GM21360 (cell line): ENCODE measurements at regions not wholly inside any gene's neighbourhood (a gene's known extent, or its start where the extent isn't known, plus 50 kb on each side); places are given as distances from the start of the nearest gene placed in this dataset.
"Not testable (repeated sequence)": the region's sequence is repeated elsewhere in the genome, so short reads cannot be mapped to it uniquely, and the experiment has no call there.

Experiments
- ATAC-seq: cut with Tn5 transposase; IDR thresholded peaks from one replicate; pipeline ENCODE4 v1.9.1; 2021; ENCODE audit warnings: mild to moderate bottlenecking, moderate library complexity; ENCODE audit not compliant: unreplicated experiment

DNA sequence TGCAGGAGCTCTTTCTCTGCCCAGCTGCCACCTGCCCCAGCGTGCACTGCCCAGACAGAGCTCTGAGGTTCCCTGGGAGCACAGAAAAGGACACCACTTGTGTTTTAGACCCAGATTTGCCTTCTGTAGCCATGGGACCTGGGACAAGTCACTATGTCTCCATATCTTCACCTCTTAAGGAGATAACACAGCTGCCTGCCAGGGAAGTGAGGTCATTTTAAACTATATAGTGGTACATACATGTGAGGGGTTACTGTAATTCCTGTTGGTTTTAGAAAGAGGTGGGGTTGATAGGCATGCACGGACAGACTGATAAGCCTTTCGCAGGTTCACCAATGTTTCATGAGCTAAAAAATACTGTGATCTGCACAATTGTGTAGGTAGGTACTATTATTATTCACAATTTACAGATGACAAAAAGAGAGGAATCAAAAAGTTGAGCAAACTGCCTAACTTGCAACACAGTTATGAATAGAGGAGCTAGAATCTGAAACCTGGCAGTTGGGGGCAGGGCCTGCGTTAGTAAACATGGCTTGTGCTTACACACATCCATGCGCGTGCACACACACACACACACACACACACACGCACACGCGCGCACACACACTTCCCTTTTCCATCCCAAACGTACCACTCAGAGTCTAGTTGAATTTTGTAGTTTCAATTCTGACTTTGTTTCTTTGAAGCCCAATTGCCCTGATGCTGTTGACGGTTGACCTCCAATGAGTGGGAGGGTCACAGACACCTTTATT lies 193.6 kb downstream of the FAM43A start:
- no peak for ATAC-seq

DNA sequence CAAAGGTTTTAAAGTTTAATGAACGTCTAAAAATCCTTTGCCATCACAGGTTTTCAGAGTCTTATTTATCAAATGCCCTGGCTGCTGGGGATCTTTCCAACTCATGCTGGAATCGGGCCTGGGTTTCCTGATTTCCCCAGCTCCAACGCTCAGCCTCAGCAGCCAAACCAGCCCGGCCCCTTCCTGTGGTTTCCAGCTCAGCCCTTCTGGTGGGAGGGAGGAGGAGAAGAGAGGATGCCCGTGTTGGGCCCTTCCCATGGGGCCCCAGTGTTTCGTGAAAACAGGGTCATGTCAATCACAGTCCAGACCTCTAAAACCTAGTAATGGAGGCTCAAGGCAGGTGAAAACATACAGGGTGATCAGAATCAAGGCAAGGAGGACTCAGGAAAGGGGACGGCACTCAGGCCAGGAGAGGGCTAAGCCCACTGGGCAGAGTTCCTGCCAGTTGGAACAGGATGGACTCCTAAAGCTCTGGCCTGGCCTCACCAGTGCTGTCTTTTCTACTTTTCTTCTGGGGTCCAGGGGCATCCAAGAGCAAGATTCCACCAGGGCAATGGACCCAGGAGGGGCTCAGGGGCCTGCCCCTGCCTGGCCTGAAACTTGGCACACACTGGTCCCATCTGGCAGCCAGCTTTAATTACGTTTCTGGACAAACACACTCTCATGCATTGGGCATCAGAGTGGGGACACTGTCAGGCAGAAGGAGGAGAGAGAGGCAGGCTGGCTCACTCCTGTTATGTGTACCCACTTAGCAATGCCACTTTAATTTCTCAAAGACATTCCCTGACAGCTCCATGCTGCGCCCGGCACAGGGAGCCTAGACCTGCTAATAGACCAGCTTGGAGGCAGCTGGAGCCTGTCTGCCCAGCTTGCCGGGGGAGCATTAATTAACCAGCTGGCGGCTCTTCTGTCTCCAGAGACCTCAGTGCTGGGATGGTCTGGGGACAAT lies 194.6 kb downstream of the FAM43A start:
- ATAC-seq, result no peak

DNA sequence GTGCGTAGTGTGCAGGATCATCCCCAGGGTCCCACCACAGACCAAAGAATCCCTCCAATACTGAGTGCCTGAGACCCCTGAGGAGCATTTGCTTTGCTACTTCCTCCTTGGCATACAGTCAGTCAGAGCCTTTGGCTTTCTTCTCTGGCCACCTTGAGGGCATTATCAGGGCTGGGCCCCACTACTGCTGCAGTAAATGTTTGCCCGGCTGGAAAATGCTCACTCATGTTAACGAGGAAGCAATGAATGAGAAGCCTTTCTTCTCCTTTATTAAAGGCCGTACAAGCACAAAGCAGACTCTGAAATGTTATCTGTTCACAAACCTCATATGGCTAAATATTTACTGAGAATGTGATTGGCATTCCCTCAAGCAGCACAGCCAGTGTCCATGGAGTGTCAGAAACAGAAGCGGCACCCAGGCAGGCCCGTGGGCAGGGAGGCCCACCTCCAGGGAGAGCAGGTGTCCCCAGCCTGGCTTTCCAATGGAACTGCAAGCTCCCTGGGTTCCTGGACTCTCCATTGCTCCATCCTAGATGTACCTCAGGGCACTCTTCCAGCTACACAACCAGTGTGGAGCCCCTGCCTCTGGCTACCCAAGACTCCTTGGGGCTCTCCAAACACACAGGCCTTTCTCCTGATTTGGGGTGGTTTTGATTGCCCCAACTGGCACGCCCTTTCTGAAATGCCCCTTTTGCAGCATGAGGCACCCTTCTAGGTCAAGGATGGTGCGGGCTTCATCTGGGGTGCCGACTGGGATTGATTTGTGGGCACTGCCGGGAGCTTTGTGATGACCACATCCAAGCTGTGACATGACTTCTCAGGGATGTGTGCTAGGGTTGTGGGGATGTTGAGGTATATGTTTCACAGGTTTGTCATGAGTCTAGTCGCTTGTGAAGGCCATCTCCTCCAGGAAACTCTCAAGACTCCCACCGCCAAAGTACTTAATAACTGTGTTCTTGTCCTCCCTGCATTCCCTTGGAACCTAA lies 195.6 kb downstream of the FAM43A start:
- ATAC-seq, result no peak

DNA sequence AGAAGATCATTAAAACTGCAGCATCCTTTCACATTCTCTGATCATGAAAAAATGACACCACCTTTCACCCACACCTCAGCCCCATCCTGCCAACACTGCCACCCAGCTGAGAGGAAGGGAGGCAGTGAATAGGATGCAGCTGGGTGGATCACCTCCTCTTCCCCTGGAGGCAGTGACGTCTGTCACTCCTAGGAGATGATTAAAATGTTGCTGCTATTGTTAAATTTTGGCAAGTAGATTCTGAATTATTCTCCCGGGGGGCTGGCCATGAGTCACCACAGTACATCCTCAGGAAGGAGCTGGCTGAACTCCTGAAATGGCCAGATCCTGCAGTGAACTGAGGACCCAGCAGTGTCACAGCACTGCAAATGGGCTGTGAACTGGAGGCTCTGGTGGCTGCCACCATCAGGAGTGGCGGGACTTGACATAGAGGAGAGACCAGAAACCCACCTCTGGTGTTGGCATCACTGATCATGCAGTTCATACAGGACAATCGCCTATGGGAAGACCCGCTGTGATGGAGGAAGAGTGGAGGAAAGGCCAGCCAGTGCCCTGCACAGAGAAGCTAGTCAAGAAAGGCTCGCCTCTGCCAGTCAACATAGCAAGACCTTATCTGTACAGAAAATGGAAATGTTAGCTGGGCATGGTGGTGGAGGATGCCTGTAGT lies 199.1 kb downstream of the FAM43A start:
- ATAC-seq, result no peak

DNA sequence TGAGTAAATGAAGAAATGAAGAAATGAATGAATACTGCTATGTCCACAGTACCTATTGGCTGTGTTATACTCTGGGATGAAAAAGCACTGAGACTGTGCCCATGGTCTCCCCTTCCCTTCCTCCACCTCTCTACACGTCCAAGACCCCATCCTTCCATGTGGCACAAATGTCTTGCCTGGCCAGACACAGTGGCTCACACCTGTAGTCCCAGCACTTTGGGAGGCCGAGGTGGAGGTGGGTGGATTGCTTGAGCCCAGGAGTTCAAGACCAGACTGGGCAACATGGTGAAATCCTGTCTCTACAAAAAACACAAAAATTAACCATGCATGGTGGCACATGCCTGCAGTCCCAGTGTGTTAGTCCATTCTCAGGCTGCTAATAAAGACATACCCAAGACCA lies 200.1 kb downstream of the FAM43A start:
- no peak for ATAC-seq

DNA sequence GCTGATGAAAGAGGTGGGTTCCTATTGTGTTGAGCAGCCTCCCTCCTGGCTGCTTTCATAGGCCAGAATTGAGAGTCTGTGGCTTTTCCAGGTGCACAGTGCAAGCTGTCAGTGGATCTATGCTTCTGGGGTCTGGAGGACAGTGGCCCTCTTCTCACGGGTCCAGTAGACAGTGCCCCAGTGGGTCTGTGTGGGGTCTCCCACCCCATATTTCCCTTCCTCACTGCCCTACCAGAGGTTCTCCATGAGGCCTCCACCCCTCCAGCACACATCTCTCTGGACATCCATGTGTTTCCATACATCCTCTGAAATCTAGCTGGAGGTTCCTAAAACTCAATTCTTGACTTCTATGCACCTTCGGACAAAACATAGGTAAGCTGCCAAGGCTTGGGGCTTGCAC lies 201.2 kb downstream of the FAM43A start:
- ATAC-seq, result no peak

DNA sequence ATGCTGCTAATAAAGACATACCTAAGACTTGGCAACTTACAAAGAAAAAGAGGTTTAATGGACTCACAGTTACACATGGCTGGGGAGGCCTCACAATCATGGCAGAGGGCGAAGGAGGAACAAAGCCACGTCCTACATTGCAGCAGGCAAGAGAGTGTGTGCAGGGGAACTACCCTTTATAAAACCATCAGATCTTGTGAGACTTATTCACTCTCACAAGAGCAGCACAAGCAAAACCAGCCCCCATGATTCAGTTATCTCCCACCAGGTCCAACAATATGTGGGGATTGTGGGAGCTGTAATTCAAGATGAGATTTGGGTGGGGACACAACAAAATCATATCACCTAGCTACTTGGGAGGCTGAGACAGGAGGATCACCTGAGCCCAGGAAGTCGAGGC lies 202.4 kb downstream of the FAM43A start:
- ATAC-seq, result not testable (repeated sequence)

DNA sequence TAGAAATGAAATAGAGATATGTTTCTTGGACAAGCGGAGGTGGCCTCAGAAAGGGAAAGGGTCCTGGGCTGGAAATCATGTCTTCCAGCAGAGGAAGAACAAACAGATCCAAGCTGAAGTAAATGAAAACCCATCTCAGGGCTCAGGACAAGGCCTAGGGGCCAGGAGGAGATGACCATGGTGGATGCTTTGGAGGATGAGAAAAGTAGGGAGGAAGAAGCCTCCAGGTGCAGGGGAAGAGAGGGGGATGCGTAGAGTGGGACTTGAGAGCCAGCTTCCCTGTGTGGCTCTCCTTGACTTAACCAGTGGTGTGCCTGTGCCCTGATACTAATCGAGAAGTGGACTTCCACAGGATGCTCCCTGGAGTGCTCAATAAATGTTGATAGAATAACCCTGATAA lies 203.2 kb downstream of the FAM43A start:
- ATAC-seq, result no peak

DNA sequence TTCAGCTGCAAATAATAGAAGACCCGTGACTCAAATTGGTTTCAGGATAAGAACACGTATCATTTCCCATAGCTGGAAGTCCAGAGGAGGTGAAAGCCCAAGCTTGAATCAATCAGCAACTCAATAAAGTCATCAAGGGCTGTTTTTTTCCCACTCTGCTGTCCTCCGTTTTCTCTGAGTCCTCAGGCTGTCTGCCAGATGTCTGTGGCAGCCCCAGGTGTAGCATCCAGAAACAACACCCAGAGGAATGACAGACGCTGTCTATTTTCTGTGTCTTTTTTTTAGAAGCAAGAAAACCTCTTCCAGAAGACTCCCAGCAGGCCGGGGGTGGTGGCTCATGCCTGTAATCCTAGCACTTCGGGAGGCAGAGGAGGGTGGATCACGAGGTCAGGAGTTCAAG lies 204.4 kb downstream of the FAM43A start:
- no peak for ATAC-seq

DNA sequence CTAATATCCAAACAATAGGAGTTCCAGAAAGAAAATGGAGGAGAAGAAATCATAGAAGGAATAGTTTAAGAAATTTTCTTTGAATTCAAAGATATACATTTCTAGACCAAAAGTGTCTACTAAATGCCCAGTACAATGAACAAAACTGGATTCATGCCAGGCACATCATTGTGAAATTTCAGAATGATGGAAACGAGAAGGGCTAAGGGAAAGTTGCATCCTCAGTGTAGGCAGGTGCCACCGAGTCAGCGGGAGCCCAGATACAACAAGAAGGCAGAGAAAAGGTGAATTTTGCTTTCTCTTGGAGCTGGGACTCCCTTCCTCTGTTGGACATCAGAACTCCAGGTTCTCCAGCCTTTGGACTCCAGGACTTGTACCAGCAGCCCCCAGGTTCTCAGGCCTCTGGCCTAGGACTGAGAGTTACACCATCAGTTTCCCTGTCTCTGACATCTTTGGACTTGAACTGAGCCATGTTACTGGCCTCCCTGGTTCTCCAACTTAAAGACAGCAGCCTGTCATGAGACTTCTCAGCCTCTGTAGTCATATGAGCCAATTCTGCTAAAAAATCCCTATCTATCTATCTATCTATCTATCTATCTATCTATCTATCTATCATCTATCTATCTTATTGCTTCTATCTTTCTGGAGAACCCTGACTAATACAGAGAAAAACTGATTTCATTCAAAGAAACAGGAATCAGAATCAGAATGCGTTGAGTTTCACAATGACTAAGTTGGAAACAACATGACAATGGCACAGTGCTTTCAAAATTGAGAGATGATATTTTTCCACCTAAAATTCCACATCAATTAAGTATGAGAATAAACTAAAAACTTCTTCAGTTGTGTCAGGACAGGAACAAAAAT lies 207.7 kb downstream of the FAM43A start:
- ATAC-seq, result no peak

DNA sequence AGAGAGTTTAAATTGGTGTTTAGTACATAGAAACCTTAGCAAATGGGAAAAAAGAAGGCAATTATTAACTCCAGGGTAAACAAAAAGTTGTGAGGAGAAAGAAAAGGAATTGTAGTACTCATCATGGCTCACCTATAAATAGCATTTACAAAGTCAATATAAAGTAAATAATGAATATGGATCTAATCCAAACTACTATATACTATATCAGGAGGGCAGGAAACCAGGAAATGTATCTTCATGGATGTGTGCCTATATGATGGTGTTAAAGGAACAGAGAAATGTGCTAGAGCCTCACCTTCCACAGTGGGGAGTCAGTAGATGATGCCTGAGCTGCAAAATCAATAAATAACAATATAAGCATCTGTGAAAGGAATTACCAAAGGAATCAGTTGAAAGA lies 208.9 kb downstream of the FAM43A start:
- ATAC-seq, result no peak

DNA sequence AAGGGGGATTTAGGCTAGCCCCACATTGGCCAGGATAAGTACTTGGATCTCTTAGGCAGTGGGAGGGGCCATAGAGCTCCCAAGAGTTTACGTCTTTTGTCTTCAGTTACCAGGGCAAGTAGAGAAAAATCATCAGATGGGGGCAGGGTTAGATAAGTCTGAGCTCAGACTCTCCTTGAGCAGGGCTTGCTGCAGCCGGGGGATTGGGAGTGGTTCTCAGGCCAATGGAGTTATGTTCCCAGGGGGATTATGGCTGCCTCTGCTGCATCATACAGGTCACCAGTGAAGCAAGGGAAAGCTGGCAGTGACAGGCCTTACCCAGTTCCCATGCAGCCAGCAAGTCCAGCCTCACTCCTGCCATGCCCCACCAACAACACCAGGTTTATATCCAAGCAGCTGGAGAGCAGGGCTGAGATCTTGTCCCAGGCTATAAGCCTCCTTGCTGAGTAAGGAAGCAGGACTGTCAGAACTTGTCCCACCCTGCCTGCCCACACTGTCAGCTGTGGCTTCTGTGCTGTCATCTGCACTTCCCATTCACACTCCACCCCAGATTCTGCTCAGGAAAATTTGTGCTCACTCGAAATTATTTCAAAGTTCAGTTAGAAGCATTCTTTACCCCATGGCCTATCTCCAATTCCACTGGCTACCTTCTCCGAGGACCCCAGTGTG lies 215.3 kb downstream of the FAM43A start:
- ATAC-seq, result no peak

DNA sequence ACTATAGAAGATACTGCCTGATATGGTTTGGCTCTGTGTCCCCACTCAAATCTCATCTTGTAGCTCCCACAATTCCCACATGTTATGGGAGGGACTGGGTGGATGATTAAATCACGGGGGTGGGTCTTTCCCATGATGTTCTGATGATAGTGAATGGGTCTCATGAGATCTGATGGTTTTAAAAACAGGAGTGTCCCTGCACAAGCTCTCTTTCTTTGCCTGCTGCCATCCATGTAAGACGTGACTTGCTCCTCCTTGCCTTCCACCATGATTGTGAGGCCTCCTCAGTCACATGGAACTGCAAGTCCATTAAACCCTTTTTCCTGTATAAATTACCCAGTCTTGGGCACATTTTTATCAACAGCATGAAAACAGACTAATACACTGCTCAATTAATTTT lies 217.8 kb downstream of the FAM43A start:
- ATAC-seq, result not testable (repeated sequence)

DNA sequence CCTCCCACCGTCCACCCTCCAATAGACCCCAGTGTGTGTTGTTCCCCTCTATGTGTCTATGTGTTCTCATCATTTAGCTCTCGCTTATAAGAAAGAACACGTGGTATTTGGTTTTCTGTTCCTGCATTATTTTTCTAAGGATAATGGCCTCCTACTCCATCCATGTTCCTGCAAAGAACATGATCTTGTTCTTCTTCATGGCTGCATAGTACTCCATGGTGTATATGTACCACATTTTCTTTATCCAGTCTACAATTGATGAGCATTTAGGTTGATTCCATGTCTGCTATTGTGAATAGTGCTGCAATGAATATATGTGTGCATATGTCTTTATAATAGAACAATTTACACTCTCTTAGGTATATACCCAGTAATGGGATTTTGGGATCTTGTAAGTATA lies 219.3 kb downstream of the FAM43A start:
- not testable (repeated sequence) for ATAC-seq

DNA sequence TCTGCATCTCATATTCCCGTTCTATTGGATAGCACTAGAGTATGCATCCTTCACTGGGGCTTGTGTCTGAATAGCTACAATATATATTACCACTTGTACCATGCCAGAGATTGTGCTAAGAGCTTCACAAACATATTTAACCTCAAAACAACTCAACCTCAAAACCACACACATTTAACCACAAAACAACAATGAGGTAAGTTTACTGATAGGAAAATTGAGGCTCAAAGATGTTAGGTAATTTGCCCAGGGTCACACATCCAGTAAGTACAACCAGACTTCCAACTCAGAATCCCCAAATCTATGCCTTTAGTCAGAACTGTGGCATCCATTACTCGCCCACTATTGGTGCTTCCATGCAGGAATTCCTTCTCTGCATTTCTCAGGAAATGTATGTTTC lies 220.0 kb downstream of the FAM43A start:
- ATAC-seq, result no peak

DNA sequence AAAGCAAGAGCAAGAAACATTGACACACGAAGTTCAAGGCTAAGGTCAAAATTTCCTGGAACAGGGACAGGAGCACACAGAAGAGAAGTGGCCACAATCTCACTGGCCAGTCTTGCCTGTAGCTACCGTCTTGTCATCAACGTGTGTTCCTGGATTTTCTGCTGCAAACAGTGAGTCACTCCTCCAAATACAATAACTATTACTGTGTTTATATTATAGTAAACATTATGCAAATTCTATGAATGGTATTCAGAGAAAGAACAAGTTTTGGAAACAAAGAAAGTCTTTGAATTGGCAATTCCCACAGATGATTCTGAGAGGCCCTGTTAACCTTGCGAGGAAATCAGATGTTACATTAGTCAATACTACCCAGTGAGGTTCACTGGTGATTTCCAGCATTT lies 220.5 kb downstream of the FAM43A start:
- no peak for ATAC-seq

DNA sequence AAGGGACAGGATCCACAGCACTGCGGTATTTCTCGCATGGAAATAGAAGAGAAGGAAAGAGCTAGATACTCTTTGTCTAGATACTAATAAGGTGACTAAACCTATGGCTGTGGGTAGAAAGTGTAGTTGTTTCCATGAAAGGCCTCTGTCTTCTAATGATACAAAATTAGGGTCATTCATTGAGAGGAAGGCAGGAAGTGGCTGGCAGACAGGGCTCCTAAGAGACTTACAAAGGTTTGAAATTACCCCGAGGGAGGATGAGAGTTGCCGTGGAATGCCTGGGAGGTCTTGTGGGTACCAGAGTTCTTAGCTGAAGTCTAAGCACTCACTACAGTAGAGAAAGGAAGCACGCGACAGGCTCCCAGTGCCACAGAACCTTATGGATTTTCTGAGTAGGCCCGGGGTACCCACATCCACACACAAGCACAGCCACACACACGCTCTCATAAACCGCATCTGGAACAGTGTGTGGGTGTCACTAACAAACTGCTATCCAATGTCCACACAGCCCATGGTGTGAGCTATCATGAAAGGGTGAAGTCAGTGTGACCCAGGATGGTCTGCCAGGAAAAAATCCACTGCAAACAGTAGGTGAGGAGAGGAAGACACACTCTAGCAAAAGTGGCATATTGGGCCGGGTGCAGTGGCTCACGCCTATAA lies 221.4 kb downstream of the FAM43A start:
- ATAC-seq, result no peak

DNA sequence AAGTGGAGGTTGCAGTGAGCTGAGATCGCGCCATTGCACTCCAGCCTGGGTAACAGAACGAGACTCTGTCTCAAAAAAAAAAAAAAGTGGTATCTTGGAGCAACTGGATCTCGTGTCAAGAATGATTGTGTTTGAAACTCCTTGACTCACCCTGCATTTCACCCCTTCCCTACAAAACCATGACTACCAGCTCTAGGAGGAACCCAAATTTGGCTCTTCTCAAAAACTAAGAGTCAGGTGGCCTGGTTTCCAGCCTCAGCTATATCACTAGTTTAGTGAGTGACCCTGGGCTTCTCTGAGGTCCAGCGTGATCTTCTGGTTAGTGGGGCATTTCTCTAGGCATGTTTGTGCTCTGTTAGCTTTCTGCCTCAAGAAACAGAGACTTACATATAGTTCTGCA lies 222.1 kb downstream of the FAM43A start:
- ATAC-seq, result no peak
